Retina (tissue), 1 donor: ENCODE measurements at regions not wholly inside any gene's neighbourhood (a gene's known extent, or its start where the extent isn't known, plus 50 kb on each side); places are given as distances from the start of the nearest gene placed in this dataset.

ENCODE experiments used
- DNase-seq: peaks from one replicate; pipeline ENCODE4 v3.0.0-alpha.2; 2016

DNA sequence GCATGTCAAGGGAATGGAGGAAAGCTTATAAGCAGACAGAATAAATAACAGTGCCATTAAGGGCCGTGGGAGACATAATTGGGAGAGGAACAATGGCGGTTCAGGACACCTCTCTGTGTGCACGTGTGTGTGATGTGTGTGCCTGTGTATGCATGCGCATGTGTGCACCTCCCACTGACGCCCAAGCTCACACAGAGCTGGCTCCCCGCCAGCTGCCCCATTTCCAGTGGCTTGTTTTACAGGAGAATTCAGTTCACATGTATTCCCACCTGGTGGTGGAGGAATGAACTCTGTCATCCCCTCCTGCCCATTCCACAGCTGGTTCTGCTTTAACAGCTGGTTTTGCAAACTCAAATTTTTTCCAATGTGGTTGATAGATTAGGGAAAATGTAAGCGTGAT lies 262.2 kb downstream of the AJAP1 start:
- no peak for DNase-seq

DNA sequence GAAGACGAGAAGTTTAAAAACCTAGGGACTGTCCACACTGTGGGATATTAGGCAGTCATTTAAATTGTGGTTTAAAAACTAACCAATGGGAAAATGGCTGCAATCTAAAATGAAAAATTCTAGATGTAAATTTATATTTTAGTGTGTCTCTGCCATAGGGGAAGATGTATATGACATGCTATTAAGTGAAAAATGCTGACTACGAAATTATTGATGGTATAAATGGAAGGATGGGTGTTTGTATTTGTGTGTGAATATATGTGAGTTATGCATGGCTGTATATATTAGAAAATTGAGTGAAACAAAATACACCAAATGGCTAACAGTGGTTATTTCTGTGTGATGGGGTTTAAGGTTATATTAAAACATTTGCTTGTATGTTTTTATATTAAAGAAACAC lies 260.7 kb downstream of the AJAP1 start:
- no peak for DNase-seq

DNA sequence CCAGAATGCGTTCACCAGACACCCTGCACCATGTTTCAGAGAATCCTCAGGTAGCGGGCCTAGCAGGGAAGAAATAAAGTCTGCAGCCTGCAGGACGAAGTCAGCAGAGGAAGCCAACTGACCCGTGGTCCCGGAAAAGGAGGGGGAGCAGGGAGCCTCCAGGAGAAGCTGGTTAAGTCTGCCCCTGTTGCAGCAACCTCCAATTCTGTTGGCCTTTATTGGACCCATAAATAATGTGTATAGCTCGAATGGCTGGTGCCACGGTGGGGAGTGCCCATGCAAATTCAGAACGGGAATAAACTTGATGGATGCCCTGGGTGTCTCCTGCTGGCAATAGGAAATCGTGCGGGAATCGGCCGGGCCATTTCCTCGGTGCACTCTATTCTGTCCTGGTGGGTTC lies 254.1 kb downstream of the AJAP1 start:
- no peak for DNase-seq

DNA sequence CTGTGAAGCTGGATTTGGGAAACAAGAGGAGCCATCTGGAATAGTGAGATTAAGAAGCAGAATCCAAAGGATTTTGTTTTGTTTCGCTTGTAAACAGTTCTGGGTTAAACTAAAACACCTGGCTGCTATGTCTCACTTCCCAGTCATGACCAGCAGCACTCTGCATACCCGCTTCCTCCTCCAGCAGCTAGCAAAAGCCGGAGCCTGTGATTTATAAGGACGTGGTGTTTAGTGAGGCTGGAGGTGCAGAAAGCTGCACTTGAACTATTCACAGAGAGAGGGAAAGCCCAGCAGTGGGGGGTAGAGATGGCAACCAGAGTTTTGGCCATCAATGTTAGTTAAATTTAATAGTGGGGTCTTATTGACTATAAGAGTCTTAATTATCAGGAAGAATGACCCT lies 240.2 kb downstream of the AJAP1 start:
- no peak for DNase-seq

DNA sequence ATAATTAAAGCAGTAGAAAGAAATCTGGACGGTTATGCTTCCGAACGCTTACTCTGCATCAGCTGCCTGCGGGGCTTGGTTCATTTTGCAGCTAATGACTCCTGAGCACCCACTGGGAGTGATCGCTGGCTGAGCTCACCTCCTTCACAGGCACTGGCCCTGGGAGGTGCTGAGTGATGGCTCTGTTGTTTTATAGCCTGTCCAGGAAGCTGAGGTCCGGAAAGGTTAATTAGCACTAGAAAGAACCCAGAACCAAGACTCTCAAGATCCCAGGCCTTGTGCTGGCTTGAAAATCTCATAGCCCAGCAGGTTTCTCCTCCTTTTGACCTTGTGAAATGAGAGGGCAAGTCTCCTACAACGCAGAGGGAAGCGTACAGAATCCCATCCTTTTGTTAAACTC lies 226.2 kb downstream of the AJAP1 start:
- peak; percentile 42 for DNase-seq

DNA sequence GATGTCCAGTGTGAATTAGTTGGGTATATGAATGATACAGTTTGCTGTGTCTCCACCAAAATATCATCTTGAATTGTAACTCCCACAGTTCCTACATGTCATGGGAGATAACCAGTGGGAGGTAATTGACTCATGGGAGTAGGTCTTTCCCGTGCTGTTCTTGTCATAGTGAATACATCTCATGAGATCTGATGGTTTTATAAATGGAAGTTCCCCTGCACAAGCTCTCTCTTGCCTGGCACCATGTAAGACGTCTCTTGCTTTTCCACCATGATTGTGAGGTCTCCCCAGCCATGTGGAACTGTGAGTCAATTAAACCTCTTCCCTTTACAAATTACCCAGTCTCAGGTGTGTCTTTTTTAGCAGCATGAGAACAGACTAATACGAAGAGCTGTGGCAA lies 223.0 kb downstream of the AJAP1 start:
- no peak for DNase-seq

DNA sequence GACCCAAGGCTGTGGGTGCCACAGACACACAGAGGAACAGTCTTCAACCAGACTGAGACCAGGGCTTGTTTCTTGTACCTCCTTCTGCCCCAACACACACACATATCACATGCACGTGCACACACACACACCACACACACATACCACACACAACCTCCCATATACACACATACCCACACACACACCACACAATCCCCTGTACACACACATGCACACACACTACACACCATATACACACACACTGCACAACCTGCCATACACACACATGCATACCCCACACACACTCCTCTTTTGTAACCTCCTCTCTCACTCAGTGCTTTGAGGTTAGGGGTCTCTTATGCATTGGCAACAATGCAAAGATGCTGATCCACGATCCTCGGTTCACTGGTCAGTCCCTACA lies 217.0 kb downstream of the AJAP1 start:
- DNase-seq: no peak

DNA sequence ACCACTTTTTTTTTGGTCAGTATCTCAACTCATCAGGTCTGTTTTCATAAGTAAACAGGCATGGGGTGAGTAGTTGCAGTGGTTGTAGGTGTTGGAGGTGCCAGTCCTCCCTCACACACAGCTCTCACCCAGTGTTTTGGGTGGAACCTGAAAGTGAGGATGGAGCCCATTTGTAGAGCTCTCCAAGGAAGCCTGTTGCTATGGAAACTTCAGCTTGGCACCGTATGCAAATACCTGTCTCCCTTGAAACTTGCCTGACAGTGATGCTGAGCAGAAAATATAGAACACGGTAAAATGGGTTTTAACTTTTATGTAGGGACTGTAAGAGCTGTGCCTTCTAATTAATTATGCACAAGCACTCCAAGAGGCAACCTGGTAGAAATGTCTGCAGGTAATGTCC lies 214.1 kb downstream of the AJAP1 start:
- DNase-seq: no peak

DNA sequence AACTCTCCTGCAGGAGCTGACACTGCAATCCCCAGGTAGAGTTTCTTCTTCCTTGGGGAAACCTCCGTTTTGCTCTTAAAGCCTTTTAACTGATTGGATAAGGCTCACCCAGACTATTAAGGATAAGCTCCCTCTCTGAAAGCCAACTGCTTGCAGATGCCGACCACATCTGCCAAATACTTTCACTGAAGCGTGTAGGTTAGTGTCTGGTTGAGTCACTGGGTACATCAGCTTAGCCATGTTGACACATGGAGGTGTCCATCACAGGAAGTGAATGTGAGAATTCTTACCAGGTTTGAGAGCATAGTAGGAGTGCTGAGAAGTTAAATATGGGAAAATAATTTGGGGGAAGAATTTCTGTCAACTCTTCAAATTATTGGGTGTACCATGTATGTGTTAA lies 202.0 kb downstream of the AJAP1 start:
- no peak for DNase-seq

DNA sequence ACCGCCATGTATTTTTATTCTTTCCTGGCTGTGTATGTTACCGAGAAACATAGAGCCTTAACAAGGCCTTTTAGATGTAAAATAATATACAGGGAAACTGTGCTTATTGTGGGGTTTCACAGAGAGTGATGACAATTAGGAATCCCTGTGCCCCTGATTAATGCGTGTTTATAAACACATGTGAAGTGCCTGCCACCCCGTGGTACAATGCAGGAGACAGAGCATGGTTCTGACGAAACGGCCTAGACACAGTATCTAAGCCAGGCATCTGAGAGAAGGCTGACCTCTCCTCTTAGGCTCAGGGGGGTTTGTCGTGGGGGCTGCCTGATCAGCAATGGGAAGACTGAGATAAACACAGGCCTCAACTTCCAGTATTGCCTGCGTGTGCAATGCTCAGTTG lies 200.0 kb downstream of the AJAP1 start:
- DNase-seq: no peak

DNA sequence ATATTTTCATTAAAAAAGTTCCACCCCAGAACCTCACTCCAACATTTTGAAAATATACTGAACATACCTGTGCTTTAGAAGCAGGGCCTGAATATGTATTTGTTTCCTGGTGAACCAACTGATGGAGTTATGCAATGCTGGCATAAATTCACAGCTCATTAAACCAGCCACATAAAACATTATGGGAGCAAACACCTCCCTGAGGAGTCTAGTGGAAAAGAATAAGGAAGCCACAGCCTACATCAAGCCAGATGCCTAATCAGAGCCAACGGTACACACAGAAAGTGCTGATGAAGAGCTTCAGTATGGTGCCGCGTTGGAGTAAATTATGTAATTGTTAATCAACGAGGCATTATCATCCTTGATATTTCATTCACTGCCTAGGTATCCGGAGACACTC lies 199.5 kb downstream of the AJAP1 start:
- no peak for DNase-seq

DNA sequence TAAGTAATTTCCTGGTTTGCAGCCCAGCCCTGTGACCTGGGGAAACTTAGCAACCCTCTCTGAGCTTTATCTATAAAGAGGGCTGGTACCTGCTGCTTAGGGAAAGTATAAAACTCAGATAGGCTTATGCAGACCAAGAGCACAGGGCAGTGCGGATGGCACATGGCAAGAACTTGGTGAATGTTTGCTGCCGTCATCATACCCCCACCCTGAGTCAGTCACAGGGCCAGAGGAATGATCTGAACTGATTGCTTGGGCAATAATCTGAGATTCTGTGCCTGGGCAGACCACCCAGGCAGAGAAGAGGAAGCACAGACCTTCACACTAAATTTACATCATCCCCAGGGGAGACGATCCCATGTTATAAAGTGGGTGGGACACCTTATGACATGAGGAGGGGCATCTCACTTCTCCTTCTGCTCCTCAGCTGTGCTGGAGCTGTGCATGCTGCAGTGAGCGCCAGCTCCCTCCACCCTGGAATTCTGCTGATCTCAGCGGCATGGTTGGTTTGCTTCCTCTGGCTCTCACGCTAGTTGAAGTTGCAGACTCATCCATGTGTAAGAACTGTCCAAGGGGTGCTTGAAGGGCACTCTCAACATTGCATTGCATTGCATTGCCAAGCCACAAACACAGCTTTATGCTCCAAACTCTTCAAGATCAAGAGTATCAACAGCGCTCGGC lies 197.1 kb downstream of the AJAP1 start:
- DNase-seq: peak; percentile 52

DNA sequence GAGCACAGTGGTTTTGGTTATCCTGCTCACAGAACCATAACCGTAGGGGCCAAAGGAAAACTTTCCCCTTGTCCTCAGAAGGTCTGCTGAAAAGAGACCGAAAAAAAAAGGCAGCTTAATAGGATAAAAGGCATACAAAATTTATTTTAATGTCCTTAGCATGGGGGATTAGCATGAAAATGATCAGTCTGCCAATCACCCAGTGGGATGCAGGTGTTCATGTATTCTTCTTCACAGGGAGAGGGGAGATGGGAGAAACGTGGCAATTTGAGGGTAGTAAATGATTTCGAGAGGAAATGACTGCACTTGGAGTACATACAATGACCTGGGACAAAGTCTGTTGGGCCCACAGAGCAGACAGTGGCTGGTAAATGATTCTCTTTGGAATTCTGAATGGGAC lies 194.0 kb downstream of the AJAP1 start:
- no peak for DNase-seq

DNA sequence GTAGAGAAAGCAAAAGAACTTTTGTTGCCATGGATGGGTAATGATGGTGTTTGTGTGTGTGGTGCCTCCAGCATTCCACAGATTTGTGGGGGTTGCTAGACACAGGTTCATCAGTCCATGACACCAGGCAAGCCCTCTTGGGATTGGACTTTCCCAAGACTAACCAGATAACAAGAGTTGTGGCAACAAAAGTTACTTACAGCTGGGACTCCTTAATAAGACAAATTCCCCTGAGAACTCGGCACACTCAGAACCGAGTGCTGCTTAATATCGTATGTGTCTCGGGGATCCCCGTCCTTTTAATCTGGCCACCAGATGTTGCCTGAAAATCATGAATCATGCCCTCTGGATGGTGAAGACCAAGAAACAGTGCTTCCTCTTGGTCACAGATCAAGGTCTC lies 193.3 kb downstream of the AJAP1 start:
- no peak for DNase-seq
